ENCODE measurements at regions not wholly inside any gene's neighbourhood (a gene's known extent, or its start where the extent isn't known, plus 50 kb on each side); places are given as distances from the start of the nearest gene placed in this dataset.

DNA sequence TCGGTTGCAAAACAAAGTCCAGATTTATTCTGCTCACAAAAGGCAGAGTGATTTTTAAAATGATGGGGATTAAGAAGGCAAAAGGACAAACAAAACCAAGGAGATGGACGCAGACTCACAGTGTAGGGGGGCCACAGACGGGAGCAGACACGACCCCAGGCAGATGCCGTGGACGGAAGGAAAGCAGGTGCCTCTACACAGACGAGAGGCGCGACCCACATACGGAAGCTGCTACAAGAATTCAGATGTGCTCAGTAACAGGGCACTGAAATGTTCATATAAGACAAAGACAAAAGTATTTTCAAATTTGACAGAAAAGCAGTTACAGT is 148.9 kb downstream of the BRD1 start:
- intact Hi-C loops (cut with DNase I), result no loop called here
- ATAC-seq, result no peak
- no peak overlapping the region for H3K4me3 ChIP-seq
- no peak for DNase-seq
- peaks cover 0 to 10% (median 0%) of the 10 kb centered on the region in 12 donors for H3K9me3 ChIP-seq
- H3K36me3 ChIP-seq, result no peaks in the 10 kb centered on the region
- H3K27ac ChIP-seq, result no peak overlapping the region
- no peaks in the 10 kb centered on the region for H3K4me1 ChIP-seq
- peaks cover 0 to 32% (median 12%) of the 10 kb centered on the region in 9 donors for H3K27me3 ChIP-seq
- TF ChIP-seq POLR2A (IDR thresholded peaks at IDR 0.05), result no peak
- TF ChIP-seq, protein P1, sequence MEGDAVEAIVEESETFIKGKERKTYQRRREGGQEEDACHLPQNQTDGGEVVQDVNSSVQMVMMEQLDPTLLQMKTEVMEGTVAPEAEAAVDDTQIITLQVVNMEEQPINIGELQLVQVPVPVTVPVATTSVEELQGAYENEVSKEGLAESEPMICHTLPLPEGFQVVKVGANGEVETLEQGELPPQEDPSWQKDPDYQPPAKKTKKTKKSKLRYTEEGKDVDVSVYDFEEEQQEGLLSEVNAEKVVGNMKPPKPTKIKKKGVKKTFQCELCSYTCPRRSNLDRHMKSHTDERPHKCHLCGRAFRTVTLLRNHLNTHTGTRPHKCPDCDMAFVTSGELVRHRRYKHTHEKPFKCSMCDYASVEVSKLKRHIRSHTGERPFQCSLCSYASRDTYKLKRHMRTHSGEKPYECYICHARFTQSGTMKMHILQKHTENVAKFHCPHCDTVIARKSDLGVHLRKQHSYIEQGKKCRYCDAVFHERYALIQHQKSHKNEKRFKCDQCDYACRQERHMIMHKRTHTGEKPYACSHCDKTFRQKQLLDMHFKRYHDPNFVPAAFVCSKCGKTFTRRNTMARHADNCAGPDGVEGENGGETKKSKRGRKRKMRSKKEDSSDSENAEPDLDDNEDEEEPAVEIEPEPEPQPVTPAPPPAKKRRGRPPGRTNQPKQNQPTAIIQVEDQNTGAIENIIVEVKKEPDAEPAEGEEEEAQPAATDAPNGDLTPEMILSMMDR (IDR thresholded peaks at IDR 0.05), result no peak
- 64 to 70% (median 67%) methylated on average over 10 of the region's 10 CpGs for WGBS, 4 donors

DNA sequence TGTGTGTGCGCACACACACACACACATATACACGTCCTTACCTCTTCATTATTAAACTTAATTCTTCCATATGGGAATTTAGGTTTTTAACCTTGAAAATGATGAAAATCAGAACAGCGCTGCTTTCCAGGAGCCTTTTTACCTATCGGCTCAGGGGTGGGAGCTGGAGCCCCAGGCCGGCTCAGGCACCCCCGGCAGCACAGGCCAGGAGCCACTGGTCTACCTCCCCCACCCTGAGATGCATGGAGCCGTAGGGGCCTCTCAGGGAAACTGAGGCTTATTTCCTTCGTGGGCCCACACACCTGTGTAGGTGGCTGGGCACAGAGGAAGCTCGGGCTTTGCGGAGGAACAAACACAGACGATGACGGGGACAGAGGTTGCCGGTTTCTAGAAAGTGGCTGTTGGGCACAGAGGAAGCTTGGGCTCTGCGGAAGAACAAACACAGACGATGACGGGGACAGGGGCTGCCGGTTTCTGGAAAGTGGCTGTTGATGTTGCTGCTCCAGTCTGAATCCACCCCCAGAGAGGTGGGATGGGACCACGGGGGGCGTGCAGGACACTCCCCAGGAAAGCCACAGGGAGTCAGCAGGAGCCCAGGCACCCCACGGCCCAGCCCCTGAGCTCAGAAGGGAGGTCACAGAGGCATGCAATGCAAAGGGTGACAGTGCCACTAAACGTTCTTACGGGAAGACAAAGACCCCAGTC is 149.4 kb downstream of the BRD1 start:
- H3K27me3 ChIP-seq, result peaks cover 0 to 35% (median 13%) of the 10 kb centered on the region in 9 donors
- WGBS, 4 donors, result 57 to 73% (median 66%) methylated on average over 21 to 22 of the region's 22 CpGs
- no peak for TF ChIP-seq POLR2A (IDR thresholded peaks at IDR 0.05)
- TF ChIP-seq, protein P1 (IDR thresholded peaks at IDR 0.05), result no peak
- no peaks in the 10 kb centered on the region for H3K4me1 ChIP-seq
- no peak overlapping the region for H3K4me3 ChIP-seq
- ATAC-seq, result no peak
- no peaks in the 10 kb centered on the region for H3K36me3 ChIP-seq
- H3K9me3 ChIP-seq, result peaks cover 0 to 5% (median 0%) of the 10 kb centered on the region in 12 donors
- no peak overlapping the region for H3K27ac ChIP-seq
- intact Hi-C loops (cut with DNase I), result no loop called here
- DNase-seq, result no peak

DNA sequence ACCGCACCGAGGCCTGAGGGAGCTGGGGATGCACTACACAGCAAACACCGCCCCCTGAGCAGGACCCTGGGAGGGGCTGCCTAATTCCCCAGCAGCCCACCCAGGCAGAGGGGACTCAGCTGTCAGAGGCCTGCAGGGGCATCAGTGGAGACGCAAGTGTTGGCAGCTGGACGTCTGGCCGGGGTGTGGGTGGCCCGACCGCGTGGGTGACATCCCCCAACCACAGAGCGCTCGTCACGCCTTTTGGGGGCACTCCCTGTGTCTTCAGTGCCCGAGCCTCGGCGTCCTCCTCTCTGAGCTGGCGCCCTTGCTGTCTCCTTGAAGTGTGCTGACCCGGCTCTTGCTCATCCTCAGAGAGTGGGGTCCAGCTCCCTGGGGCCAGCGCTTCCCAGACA is 150.2 kb downstream of the BRD1 start:
- ATAC-seq (no peak), DNase-seq (peak in 1 of 5 donors; percentile 15)
- intact Hi-C loops (cut with DNase I), result no loop called here
- 73 to 78% (median 76%) methylated on average over 15 to 18 of the region's 18 CpGs for WGBS, 4 donors
- TF ChIP-seq, protein P1 (IDR thresholded peaks at IDR 0.05), result no peak
- TF ChIP-seq POLR2A (IDR thresholded peaks at IDR 0.05), result no peak
- Histone ChIP-seq H3K4me1 (no peaks in the 10 kb centered on the region), H3K27me3 (peaks cover 0 to 39% (median 13%) of the 10 kb centered on the region in 9 donors), H3K4me3 (no peak overlapping the region), H3K27ac (no peak overlapping the region), H3K9me3 (no peaks in the 10 kb centered on the region), H3K36me3 (no peaks in the 10 kb centered on the region)

DNA sequence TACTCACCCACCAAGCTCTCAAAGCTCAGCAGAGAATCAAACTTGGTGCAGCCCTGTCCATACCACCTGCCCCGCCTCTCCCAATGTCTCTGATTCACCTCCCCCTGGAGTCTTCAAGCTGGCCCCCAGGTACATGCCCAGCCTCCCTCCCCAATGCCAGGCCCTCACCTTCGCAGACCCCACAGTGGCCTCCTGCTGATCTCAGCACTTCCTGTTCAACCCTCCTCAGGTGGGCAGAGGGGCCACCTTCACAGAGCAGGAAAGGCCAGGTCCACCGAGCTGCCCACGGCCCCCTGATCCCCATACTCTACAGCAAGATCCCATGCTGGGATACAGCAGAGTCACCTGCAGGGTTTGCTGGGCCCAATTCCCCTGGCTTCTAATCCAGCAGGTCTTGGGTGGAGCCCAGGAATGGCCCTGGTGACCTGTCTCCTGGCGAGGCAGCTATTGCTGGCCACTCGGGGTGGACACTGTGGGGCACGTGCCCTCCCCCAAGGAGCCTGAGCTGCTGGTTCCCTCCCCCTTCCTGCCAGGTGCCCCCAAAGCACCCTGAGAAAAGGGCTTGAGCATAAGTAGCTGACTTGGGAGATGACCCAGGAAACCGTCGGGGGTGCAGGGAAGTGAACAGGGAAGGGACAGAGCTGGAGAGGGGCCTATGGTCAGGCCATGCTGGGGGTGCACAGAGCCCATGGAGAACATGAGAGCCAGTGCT is 150.7 kb downstream of the BRD1 start:
- Histone ChIP-seq H3K4me3 (no peak overlapping the region), H3K9me3 (no peaks in the 10 kb centered on the region), H3K36me3 (no peaks in the 10 kb centered on the region), H3K27ac (no peak overlapping the region), H3K4me1 (no peaks in the 10 kb centered on the region), H3K27me3 (peaks cover 0 to 39% (median 15%) of the 10 kb centered on the region in 9 donors)
- no peak for TF ChIP-seq POLR2A (IDR thresholded peaks at IDR 0.05)
- TF ChIP-seq, protein P1 (IDR thresholded peaks at IDR 0.05), result no peak
- DNase-seq, result peak in 1 of 5 donors; percentile 13
- 65 to 82% (median 75%) methylated on average over 5 to 9 of the region's 9 CpGs for WGBS, 4 donors
- intact Hi-C loops (cut with DNase I), result no loop called here
- peak in 1 of 4 donors; percentile 29 for ATAC-seq

Data from heart left ventricle (tissue), 16 donors.